Peyer's patch (tissue), 4 donors: ENCODE measurements at regions not wholly inside any gene's neighbourhood (a gene's known extent, or its start where the extent isn't known, plus 50 kb on each side); places are given as distances from the start of the nearest gene placed in this dataset.

Source experiments
- POLR2A ChIP-seq, 2 donors: fragments of 450-650 bp; IDR thresholded peaks; one replicate each; pipeline ENCODE4 v1.5.1; 2017; ENCODE audit warnings: antibody characterized with exemption in 2 of 2, mild to moderate bottlenecking in 2 of 2, moderate library complexity in 2 of 2
- TF ChIP-seq, protein P1 (sequence below), 6 experiments: fragments of 450-650 bp in 4 of 6; fragments of 200-600 bp in 2 of 6; sonication (generic) in 1 of 6; IDR thresholded peaks; one replicate each; pipeline ENCODE4 v1.5.1; 2017 to 2019; ENCODE audit warnings: antibody characterized with exemption in 6 of 6, mild to moderate bottlenecking in 3 of 6, moderate library complexity in 1 of 6

- TF ChIP-seq, protein P1, sequence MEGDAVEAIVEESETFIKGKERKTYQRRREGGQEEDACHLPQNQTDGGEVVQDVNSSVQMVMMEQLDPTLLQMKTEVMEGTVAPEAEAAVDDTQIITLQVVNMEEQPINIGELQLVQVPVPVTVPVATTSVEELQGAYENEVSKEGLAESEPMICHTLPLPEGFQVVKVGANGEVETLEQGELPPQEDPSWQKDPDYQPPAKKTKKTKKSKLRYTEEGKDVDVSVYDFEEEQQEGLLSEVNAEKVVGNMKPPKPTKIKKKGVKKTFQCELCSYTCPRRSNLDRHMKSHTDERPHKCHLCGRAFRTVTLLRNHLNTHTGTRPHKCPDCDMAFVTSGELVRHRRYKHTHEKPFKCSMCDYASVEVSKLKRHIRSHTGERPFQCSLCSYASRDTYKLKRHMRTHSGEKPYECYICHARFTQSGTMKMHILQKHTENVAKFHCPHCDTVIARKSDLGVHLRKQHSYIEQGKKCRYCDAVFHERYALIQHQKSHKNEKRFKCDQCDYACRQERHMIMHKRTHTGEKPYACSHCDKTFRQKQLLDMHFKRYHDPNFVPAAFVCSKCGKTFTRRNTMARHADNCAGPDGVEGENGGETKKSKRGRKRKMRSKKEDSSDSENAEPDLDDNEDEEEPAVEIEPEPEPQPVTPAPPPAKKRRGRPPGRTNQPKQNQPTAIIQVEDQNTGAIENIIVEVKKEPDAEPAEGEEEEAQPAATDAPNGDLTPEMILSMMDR (IDR thresholded peaks at IDR 0.05) = peak in 4 of 6 experiments; percentile 49 to 87 (median 84)
- TF ChIP-seq POLR2A (IDR thresholded peaks at IDR 0.05) = no peak
Observed at GRCh38 chr11:129695571-129696308, 119.9 kb upstream of the TMEM45B start.
